Natural killer cell treated with Interleukin-12 subunit alpha and Interleukin-12 subunit beta and Interleukin-15 and Interleukin-18, amount 100 ng/mL, for 72 hours (primary cell): ENCODE measurements at regions not wholly inside any gene's neighbourhood (a gene's known extent, or its start where the extent isn't known, plus 50 kb on each side); places are given as distances from the start of the nearest gene placed in this dataset.

Experiments
- ATAC-seq, 2 donors: fragments of 150-1000 bp; cut with Tn5 transposase in 1 of 2; sonication (Bioruptor Pico), chemical (Tn5 transposase) in 1 of 2; 2 replicates each; pipeline ENCODE4 v1.10.0; 2021
- DNase-seq: peaks from one replicate; pipeline ENCODE4 v3.0.0; 2022; ENCODE audit warnings: low spot score
- H3K27ac Mint-ChIP-seq, 2 donors: 1 replicate in 1 of 2; 2 replicates in 1 of 2; pipeline ENCODE4 v1.8.0; 2022; ENCODE audit warnings: mixed read lengths in 2 of 2, mild to moderate bottlenecking in 1 of 2, moderate library complexity in 1 of 2
- H3K27me3 Mint-ChIP-seq, 2 donors: 1 replicate in 1 of 2; 2 replicates in 1 of 2; pipeline ENCODE4 v1.8.0; 2022; ENCODE audit warnings: mixed read lengths in 2 of 2
- H3K36me3 Mint-ChIP-seq: one replicate; pipeline ENCODE4 v1.8.0; 2022; ENCODE audit warnings: mixed read lengths
- H3K4me1 Mint-ChIP-seq, 2 donors: 1 replicate in 1 of 2; 2 replicates in 1 of 2; pipeline ENCODE4 v1.8.0; 2022; ENCODE audit warnings: low read depth in 2 of 2, mixed read lengths in 2 of 2, mild to moderate bottlenecking in 1 of 2
- H3K4me3 Mint-ChIP-seq: one replicate; pipeline ENCODE4 v1.8.0; 2022; ENCODE audit warnings: mixed read lengths
- H3K9me3 Mint-ChIP-seq: 2 replicates; pipeline ENCODE4 v1.8.0; 2022; ENCODE audit warnings: mixed read lengths

DNA sequence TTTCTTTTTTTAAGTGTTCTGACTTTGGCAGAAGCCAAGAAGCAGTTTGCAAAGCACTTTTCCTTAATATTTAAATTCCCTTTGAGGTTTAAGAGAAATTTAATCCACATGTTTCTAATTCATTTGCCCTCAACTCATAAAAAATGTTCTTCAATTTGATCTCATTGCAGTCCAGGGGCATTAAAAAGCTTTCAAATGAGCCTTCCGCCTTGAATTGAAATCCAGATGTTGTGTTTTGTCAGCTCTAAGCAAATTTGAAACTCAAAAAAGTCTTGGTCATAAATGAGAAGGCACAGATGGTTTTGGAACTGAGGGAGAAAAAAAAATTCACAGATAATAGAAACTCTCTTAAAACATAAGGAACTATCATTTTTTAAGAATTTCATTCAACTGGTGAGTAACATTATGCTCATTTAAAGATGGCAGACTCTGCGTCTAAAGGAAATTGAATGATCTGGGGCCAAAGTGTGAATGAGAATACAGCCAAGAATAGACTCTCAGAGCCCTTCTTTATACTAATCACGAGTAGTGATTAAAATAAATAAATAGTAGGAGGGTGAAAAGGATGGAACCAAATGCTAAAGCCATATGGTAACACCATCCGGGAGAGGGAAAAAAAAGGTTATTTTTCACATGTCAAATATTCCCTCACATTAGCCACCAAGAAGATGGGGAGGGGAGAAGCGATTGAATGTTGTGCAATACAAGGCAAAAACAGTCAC is 1304.7 kb downstream of the CDH8 start:
- DNase-seq (no peak), ATAC-seq (no peak)
- Mint-ChIP-seq H3K27ac (no peak overlapping the region), H3K27me3 (no peaks in the 10 kb centered on the region), H3K36me3 (peaks cover 5% of the 10 kb centered on the region), H3K4me1 (no peaks in the 10 kb centered on the region), H3K4me3 (no peak overlapping the region), H3K9me3 (peaks cover 13% of the 10 kb centered on the region)

- Mint-ChIP-seq H3K4me1 (no peaks in the 10 kb centered on the region), H3K9me3 (peaks cover 10% of the 10 kb centered on the region)
- no peak for ATAC-seq
These were observed 1307.2 kb downstream of the CDH8 start for GRCh38 chr16:60729051-60729450.

DNA sequence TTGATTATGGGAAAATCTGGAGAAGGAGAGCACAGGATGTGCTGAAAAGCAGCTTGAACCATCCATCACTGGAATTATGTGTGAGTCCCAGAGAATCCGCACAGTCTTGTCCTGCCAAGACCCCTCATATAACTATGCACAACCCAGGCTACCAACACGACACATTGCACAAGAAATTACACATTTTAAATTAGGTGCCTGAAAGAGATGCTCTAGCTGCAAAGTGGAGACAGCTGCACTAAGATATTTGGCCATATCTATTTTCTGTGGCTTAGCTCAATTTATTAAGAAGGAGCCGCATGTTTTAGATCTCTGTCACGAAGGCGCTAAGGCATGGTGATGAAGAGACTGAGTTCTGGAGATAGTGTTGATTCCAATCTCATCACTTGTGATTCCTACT is 1308.4 kb downstream of the CDH8 start:
- Mint-ChIP-seq H3K4me3 (no peak overlapping the region), H3K4me1 (no peaks in the 10 kb centered on the region), H3K27ac (no peak overlapping the region), H3K9me3 (peaks cover 9% of the 10 kb centered on the region), H3K27me3 (no peaks in the 10 kb centered on the region), H3K36me3 (no peaks in the 10 kb centered on the region)
- ATAC-seq (no peak), DNase-seq (no peak)

More at GRCh38 chr16:60729051-60729450, 1307.2 kb downstream of the CDH8 start:
- Mint-ChIP-seq H3K27me3 (no peaks in the 10 kb centered on the region), H3K27ac (no peak overlapping the region), H3K4me3 (no peak overlapping the region), H3K36me3 (peaks cover 1% of the 10 kb centered on the region)
- no peak for DNase-seq

GRCh38 chr16:60720060-60720459 is 1316.2 kb downstream of the CDH8 start:
- no peaks in the 10 kb centered on the region for H3K27me3 Mint-ChIP-seq
- H3K36me3 Mint-ChIP-seq, result peaks cover 5% of the 10 kb centered on the region
- peaks cover 18% of the 10 kb centered on the region for H3K9me3 Mint-ChIP-seq
- ATAC-seq, result no peak
- no peak overlapping the region for H3K4me3 Mint-ChIP-seq
- DNase-seq, result no peak
- H3K27ac Mint-ChIP-seq, result no peak overlapping the region
- no peaks in the 10 kb centered on the region for H3K4me1 Mint-ChIP-seq

DNA sequence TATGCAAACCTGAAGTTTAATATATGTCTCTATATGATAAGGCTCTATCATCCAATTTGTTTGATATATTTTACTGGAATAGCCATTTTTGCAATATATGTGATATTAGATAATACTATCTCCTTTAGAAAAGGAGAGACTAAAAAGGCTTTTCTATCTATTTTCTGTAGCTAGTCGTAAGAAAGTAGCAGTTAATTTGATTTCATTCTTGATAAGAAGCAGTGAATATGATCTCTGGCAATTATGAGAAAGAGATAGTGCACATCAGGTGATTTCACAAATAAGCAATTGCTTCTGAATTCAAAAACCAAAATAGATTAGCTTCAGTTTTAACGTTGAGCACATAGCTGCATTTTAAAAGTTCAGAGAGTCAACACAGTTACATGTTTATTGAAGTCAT is 1318.4 kb downstream of the CDH8 start:
- H3K36me3 Mint-ChIP-seq, result peaks cover 5% of the 10 kb centered on the region
- DNase-seq (no peak), ATAC-seq (no peak)
- peaks cover 21% of the 10 kb centered on the region for H3K9me3 Mint-ChIP-seq
- no peak overlapping the region for H3K27ac Mint-ChIP-seq
- H3K4me1 Mint-ChIP-seq, result no peaks in the 10 kb centered on the region
- no peaks in the 10 kb centered on the region for H3K27me3 Mint-ChIP-seq
- no peak overlapping the region for H3K4me3 Mint-ChIP-seq

DNA sequence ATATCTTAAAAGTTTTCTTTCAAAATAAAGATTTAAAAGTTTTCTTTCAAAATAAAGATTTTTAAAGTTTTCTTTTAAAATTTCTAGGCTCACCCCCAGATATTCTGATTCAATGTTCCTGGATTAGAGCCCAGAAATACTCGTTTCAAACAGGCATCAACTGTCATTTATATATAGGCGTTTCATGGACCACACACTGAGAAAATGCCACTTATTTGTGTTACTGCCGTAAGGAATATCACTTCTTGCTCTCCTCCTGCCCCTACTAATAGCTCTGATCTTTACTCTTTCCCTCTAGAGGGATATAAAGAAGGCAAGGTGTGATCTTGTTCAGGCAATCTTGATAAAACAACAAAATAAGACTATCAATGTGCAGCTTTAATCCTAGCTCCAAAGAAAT is 1324.1 kb downstream of the CDH8 start:
- H3K4me3 Mint-ChIP-seq, result no peak overlapping the region
- no peaks in the 10 kb centered on the region for H3K27me3 Mint-ChIP-seq
- no peaks in the 10 kb centered on the region for H3K4me1 Mint-ChIP-seq
- H3K27ac Mint-ChIP-seq, result no peak overlapping the region
- H3K9me3 Mint-ChIP-seq, result peaks cover 12% of the 10 kb centered on the region
- no peak for DNase-seq
- H3K36me3 Mint-ChIP-seq, result peaks cover 6% of the 10 kb centered on the region
- ATAC-seq, result no peak

DNA sequence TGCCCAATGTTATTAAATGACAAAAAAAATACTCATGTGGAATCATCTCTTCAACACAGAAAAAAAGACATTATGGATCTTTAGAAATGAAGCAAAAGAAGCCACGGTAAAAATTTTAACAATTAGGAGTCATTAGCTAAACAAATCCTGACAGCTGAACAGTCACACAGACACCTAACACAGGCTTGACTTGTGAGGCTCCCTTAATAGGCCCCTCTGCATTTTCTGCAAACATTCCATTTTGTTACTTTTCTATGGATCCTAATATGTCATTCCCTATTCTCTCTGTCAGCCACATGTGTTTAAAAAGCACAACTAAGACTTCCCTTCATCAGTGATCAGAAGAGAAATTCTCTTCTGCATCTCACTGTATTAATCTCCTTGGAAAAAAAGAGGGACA is 1331.5 kb downstream of the CDH8 start:
- Mint-ChIP-seq H3K27me3 (no peaks in the 10 kb centered on the region), H3K4me3 (no peak overlapping the region), H3K4me1 (no peaks in the 10 kb centered on the region), H3K27ac (no peak overlapping the region), H3K9me3 (peaks cover 9% of the 10 kb centered on the region), H3K36me3 (peaks cover 6% of the 10 kb centered on the region)
- ATAC-seq (no peak), DNase-seq (no peak)

- no peak overlapping the region for H3K4me3 Mint-ChIP-seq
- no peak for ATAC-seq
- H3K27ac Mint-ChIP-seq, result no peak overlapping the region
- peaks cover 9% of the 10 kb centered on the region for H3K9me3 Mint-ChIP-seq
- H3K36me3 Mint-ChIP-seq, result peaks cover 3% of the 10 kb centered on the region
- no peaks in the 10 kb centered on the region for H3K27me3 Mint-ChIP-seq
- no peak for DNase-seq
- H3K4me1 Mint-ChIP-seq, result no peaks in the 10 kb centered on the region
These were observed 1333.1 kb downstream of the CDH8 start for GRCh38 chr16:60703096-60703495.

GRCh38 chr16:60686824-60687223 is 1349.4 kb downstream of the CDH8 start:
- ATAC-seq (no peak), DNase-seq (no peak)
- Mint-ChIP-seq H3K4me3 (no peak overlapping the region), H3K27ac (no peak overlapping the region), H3K27me3 (no peaks in the 10 kb centered on the region), H3K4me1 (no peaks in the 10 kb centered on the region), H3K36me3 (no peaks in the 10 kb centered on the region), H3K9me3 (peaks cover 22% of the 10 kb centered on the region)

- H3K27me3 Mint-ChIP-seq, result no peaks in the 10 kb centered on the region
- ATAC-seq, result no peak
- H3K27ac Mint-ChIP-seq, result no peak overlapping the region
- H3K4me1 Mint-ChIP-seq, result no peaks in the 10 kb centered on the region
- H3K4me3 Mint-ChIP-seq, result no peak overlapping the region
- no peak for DNase-seq
- peaks cover 20% of the 10 kb centered on the region for H3K9me3 Mint-ChIP-seq
- no peaks in the 10 kb centered on the region for H3K36me3 Mint-ChIP-seq
These were observed 1352.2 kb downstream of the CDH8 start for GRCh38 chr16:60684002-60684401.

- no peaks in the 10 kb centered on the region for H3K27me3 Mint-ChIP-seq
- DNase-seq (no peak), ATAC-seq (no peak)
- no peaks in the 10 kb centered on the region for H3K4me1 Mint-ChIP-seq
- peaks cover 21% of the 10 kb centered on the region for H3K9me3 Mint-ChIP-seq
- H3K27ac Mint-ChIP-seq, result no peak overlapping the region
- no peak overlapping the region for H3K4me3 Mint-ChIP-seq
- no peaks in the 10 kb centered on the region for H3K36me3 Mint-ChIP-seq
These were observed 1354.0 kb downstream of the CDH8 start for GRCh38 chr16:60682219-60682618.

- no peaks in the 10 kb centered on the region for H3K27me3 Mint-ChIP-seq
- ATAC-seq, result no peak
- H3K4me1 Mint-ChIP-seq, result no peaks in the 10 kb centered on the region
These were observed 1355.2 kb downstream of the CDH8 start for GRCh38 chr16:60681043-60681442.

GRCh38 chr16:60675022-60675421 is 1361.2 kb downstream of the CDH8 start:
- H3K27ac Mint-ChIP-seq, result no peak overlapping the region
- H3K4me3 Mint-ChIP-seq, result no peak overlapping the region
- H3K27me3 Mint-ChIP-seq, result no peaks in the 10 kb centered on the region
- no peaks in the 10 kb centered on the region for H3K4me1 Mint-ChIP-seq
- H3K9me3 Mint-ChIP-seq, result peaks cover 8% of the 10 kb centered on the region
- DNase-seq (no peak), ATAC-seq (no peak)
- H3K36me3 Mint-ChIP-seq, result no peaks in the 10 kb centered on the region

More at GRCh38 chr16:60681043-60681442, 1355.2 kb downstream of the CDH8 start:
- H3K27ac Mint-ChIP-seq, result no peak overlapping the region
- H3K36me3 Mint-ChIP-seq, result no peaks in the 10 kb centered on the region
- H3K4me3 Mint-ChIP-seq, result no peak overlapping the region
- peaks cover 16% of the 10 kb centered on the region for H3K9me3 Mint-ChIP-seq
- DNase-seq, result no peak

GRCh38 chr16:60674241-60674640 is 1362.0 kb downstream of the CDH8 start:
- DNase-seq (no peak), ATAC-seq (no peak)
- Mint-ChIP-seq H3K4me3 (no peak overlapping the region), H3K9me3 (peaks cover 8% of the 10 kb centered on the region), H3K27me3 (no peaks in the 10 kb centered on the region), H3K36me3 (no peaks in the 10 kb centered on the region), H3K4me1 (no peaks in the 10 kb centered on the region), H3K27ac (no peak overlapping the region)
